ENCODE measurements at regions not wholly inside any gene's neighbourhood (a gene's known extent, or its start where the extent isn't known, plus 50 kb on each side); places are given as distances from the start of the nearest gene placed in this dataset.

GRCh38 chr3:195004512-195005250, 266.3 kb downstream of the XXYLT1 start:
- TF ChIP-seq REST (IDR thresholded peaks at IDR 0.05; ENCODE audit: low read depth) (no peak), MAX (IDR thresholded peaks at IDR 0.05) (no peak), YY1 (IDR thresholded peaks at IDR 0.05; ENCODE audit: low read depth) (no peak), EGR1 (IDR thresholded peaks at IDR 0.05) (no peak), TAF1 (IDR thresholded peaks at IDR 0.05; ENCODE audit: low read depth) (no peak)
